Esophagus squamous epithelium (tissue), 4 donors: ENCODE measurements at regions not wholly inside any gene's neighbourhood (a gene's known extent, or its start where the extent isn't known, plus 50 kb on each side); places are given as distances from the start of the nearest gene placed in this dataset.

ENCODE experiments used
- CTCF ChIP-seq, 6 experiments: fragments of 450-650 bp in 4 of 6; fragments of 200-600 bp in 2 of 6; sonication (generic) in 2 of 6; IDR thresholded peaks; one replicate each; pipeline ENCODE4 v1.5.1; 2016 to 2019; ENCODE audit warnings: antibody characterized with exemption in 6 of 6, mild to moderate bottlenecking in 4 of 6, moderate library complexity in 4 of 6
- POLR2A ChIP-seq, 4 donors: fragments of 450-650 bp; IDR thresholded peaks; one replicate each; pipeline ENCODE4 v1.6.1; 2017; ENCODE audit warnings: antibody characterized with exemption in 4 of 4, mild to moderate bottlenecking in 4 of 4, moderate library complexity in 3 of 4

GRCh38 chr1:60670302-60670701 lies 412.1 kb upstream of the NFIA start:
- no peak for TF ChIP-seq CTCF (IDR thresholded peaks at IDR 0.05)
- no peak for TF ChIP-seq POLR2A (IDR thresholded peaks at IDR 0.05)
